Nephron progenitor cell (in vitro differentiated cells): ENCODE measurements at regions not wholly inside any gene's neighbourhood (a gene's known extent, or its start where the extent isn't known, plus 50 kb on each side); places are given as distances from the start of the nearest gene placed in this dataset.

Source experiments
- DNase-seq: peaks from one replicate; pipeline ENCODE4 v3.0.0; 2021
- H3K27ac Mint-ChIP-seq: 2 replicates; pipeline ENCODE4 v1.8.0; 2021; ENCODE audit warnings: mild to moderate bottlenecking, moderate library complexity, mixed read lengths
- H3K27me3 Mint-ChIP-seq: 2 replicates; pipeline ENCODE4 v1.8.0; 2021; ENCODE audit warnings: mild to moderate bottlenecking, low read depth, mixed read lengths; ENCODE audit not compliant: poor library complexity
- H3K36me3 Mint-ChIP-seq: 2 replicates; pipeline ENCODE4 v1.8.0; 2021; ENCODE audit warnings: low read depth, mixed read lengths
- H3K4me1 Mint-ChIP-seq: 2 replicates; pipeline ENCODE4 v1.8.0; 2021; ENCODE audit warnings: mixed read lengths
- H3K4me3 Mint-ChIP-seq: 2 replicates; pipeline ENCODE4 v1.8.0; 2021; ENCODE audit warnings: mild to moderate bottlenecking, moderate library complexity, mixed read lengths
- H3K9me3 Mint-ChIP-seq: 2 replicates; pipeline ENCODE4 v1.8.0; 2021; ENCODE audit warnings: mild to moderate bottlenecking, moderate library complexity, mixed read lengths
- TF ChIP-seq, protein P1 (sequence below): fragments of 200-600 bp; sonication (generic); IDR thresholded peaks from 2 replicates; pipeline ENCODE4 v1.5.0; 2021; ENCODE audit warnings: antibody characterized with exemption

DNA sequence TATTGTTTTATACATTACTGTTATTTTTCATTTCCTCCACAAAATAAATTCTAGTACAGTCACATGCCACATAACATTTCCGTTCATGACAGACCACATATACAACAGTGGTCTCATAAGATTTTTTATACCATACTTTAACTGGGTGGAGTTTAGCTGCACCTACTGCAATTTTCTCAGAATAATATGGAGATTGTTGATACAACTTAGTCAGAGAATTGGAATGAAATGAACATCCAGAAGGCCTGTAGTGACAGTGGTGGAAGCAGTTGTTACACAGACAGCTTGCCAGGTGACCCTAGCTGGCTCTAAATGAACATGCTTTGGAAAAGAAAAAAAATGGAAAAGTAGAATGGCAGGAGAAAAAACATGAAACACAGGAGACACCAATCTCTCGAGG lies 183.2 kb upstream of the TCF21 start:
- Mint-ChIP-seq H3K9me3 (no peaks in the 10 kb centered on the region), H3K27me3 (peaks cover 3% of the 10 kb centered on the region), H3K36me3 (no peaks in the 10 kb centered on the region), H3K4me3 (no peak overlapping the region), H3K27ac (no peak overlapping the region), H3K4me1 (no peaks in the 10 kb centered on the region)
- no peak for DNase-seq
- TF ChIP-seq, protein P1, sequence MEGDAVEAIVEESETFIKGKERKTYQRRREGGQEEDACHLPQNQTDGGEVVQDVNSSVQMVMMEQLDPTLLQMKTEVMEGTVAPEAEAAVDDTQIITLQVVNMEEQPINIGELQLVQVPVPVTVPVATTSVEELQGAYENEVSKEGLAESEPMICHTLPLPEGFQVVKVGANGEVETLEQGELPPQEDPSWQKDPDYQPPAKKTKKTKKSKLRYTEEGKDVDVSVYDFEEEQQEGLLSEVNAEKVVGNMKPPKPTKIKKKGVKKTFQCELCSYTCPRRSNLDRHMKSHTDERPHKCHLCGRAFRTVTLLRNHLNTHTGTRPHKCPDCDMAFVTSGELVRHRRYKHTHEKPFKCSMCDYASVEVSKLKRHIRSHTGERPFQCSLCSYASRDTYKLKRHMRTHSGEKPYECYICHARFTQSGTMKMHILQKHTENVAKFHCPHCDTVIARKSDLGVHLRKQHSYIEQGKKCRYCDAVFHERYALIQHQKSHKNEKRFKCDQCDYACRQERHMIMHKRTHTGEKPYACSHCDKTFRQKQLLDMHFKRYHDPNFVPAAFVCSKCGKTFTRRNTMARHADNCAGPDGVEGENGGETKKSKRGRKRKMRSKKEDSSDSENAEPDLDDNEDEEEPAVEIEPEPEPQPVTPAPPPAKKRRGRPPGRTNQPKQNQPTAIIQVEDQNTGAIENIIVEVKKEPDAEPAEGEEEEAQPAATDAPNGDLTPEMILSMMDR = no peak

DNA sequence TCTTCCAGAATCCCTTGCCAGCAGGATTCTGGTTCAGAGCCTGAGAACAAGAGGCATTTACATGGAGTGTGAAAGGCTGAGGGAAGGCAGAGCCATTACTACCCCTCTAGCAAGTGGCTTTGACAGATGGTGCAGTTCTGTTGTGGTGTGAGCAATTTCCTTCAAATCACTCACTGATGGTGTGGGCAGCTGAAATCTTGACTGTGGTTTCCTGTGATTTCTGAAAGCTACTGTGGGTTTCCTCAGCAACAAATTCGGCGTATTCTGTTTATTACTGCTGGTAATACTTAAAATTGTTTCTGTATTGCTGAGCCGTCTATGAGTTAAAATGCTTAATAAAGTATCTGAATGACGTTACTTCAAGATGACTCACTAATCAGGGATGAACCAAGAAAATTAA lies 181.5 kb upstream of the TCF21 start:
- DNase-seq = no peak
- no peaks in the 10 kb centered on the region for H3K36me3 Mint-ChIP-seq
- TF ChIP-seq, protein P1 = no peak

DNA sequence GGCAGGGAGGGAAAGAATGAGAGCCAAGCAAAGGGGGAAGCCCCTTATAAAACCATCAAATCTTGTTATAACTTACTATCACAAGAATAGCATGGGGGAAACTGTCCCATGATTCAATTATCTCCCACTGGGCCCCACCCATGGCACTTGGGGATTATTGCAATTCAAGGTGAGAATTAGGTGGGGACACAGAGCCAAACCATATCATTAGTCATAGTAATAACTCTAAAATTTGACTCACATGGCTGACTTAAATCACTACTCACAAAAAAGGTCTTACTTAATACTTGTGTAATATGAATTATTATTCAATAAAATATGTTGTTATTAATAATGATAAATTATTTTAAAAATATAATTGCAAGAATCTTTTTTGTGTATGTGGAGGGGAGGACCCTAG lies 178.1 kb upstream of the TCF21 start:
- H3K27me3 Mint-ChIP-seq = peaks cover 10% of the 10 kb centered on the region
- no peaks in the 10 kb centered on the region for H3K9me3 Mint-ChIP-seq
- no peaks in the 10 kb centered on the region for H3K4me1 Mint-ChIP-seq
- TF ChIP-seq, protein P1 = no peak
- no peak overlapping the region for H3K4me3 Mint-ChIP-seq
- no peaks in the 10 kb centered on the region for H3K36me3 Mint-ChIP-seq
- no peak overlapping the region for H3K27ac Mint-ChIP-seq
- no peak for DNase-seq

More for the DNA sequence above, 181.5 kb upstream of the TCF21 start:
- Mint-ChIP-seq H3K9me3 (no peaks in the 10 kb centered on the region), H3K4me1 (no peaks in the 10 kb centered on the region), H3K27me3 (peaks cover 6% of the 10 kb centered on the region), H3K27ac (no peak overlapping the region), H3K4me3 (no peak overlapping the region)

DNA sequence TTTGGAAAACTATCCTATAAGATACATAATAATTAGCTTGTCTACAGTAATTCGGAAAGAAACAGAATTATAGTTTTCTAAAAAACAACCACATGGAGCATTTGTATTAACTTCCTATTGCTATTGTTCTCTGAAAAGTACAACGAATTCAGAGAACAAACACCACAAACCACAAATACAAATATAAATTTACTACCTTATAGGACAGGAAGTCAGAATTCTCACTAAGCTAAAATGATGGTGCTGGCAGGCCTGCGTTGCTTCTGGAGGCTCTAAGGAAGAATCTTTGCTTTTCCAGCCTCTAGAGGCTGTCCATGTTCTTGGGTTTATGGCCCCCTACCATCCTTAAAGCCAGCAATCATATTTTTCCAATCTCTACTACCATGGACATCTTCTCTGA lies 173.6 kb upstream of the TCF21 start:
- H3K4me1 Mint-ChIP-seq = no peaks in the 10 kb centered on the region
- no peak overlapping the region for H3K27ac Mint-ChIP-seq
- H3K9me3 Mint-ChIP-seq = no peaks in the 10 kb centered on the region
- no peak for DNase-seq
- no peak overlapping the region for H3K4me3 Mint-ChIP-seq
- TF ChIP-seq, protein P1 = no peak
- H3K27me3 Mint-ChIP-seq = peaks cover 17% of the 10 kb centered on the region
- H3K36me3 Mint-ChIP-seq = no peaks in the 10 kb centered on the region

DNA sequence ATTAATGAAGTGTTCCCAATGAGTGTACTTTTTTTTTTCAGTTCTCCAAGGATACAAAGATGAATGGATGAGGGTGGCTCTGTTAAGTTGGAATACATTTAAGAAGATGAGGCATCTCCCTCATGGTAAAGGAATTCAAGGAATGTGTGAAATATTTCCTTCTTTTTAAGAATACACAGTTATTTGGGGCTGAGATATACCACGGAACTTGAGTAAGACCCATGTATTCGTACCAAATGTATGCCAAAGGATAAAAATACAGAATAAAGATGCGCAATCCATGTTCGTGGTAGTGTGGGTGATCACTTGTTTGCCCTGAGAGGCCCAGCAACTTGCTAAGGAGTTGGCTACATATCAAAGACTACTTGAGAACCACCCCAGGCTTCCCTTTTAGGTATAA lies 164.2 kb upstream of the TCF21 start:
- no peak for DNase-seq
- peaks cover 32% of the 10 kb centered on the region for H3K9me3 Mint-ChIP-seq
- H3K27ac Mint-ChIP-seq = no peak overlapping the region
- TF ChIP-seq, protein P1 = no peak
- peaks cover 8% of the 10 kb centered on the region for H3K36me3 Mint-ChIP-seq
- H3K4me3 Mint-ChIP-seq = no peak overlapping the region
- H3K27me3 Mint-ChIP-seq = peaks cover 4% of the 10 kb centered on the region
- no peaks in the 10 kb centered on the region for H3K4me1 Mint-ChIP-seq

DNA sequence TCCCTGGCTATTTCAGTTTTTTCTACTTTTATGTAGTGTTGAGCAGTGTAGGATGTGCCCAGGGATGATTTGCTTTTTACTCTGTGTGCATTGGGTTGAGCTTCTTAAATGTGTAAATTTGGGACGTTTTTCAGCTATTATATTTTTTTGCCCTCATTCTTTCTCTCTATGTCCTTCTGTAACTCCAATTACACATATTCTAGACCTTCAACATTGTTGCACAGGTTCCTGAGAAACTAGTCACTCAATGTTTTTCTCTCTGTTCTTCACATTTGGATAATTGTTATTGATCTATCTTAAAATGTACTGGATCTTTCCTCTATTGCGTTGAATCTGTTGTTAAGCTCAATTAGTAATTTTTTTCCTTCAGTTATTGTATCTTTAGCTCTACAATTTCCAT lies 162.7 kb upstream of the TCF21 start:
- peaks cover 8% of the 10 kb centered on the region for H3K36me3 Mint-ChIP-seq
- H3K27ac Mint-ChIP-seq = no peak overlapping the region

More for the DNA sequence above, 162.7 kb upstream of the TCF21 start:
- Mint-ChIP-seq H3K9me3 (peaks cover 32% of the 10 kb centered on the region), H3K4me1 (no peaks in the 10 kb centered on the region), H3K27me3 (peaks cover 4% of the 10 kb centered on the region), H3K4me3 (no peak overlapping the region)
- no peak for DNase-seq
- TF ChIP-seq, protein P1 = no peak
